ENCODE measurements at regions not wholly inside any gene's neighbourhood (a gene's known extent, or its start where the extent isn't known, plus 50 kb on each side); places are given as distances from the start of the nearest gene placed in this dataset.
"Not testable (repeated sequence)": the region's sequence is repeated elsewhere in the genome, so short reads cannot be mapped to it uniquely, and the experiment has no call there.

GRCh38 chr17:72445055-72445991, 324.5 kb downstream of the SOX9 start:
- intact Hi-C loops (cut with DNase I, micrococcal nuclease), result no loop called here
- peak; percentile 66 to 76 for DNase-seq
- ATAC-seq, result peak; percentile 64

DNA sequence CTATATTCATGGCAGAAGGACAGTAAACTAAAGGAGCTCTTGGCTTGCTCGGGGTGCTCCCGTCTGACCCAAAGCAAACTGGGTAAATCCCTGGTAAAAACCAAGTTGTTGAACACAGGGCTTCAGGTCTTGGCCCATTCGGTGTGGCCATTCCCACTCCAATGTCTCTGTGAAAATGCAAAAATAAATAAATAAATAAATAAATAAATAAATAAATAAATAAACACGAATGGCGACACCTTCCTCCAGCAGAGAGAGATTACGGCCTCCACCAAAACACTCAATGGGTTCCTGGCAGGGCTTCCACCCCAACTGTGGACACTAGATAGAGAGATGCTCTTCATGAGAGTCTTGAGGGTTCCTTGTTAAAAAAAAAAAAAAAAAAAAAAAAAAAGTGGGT, 325.3 kb downstream of the SOX9 start:
- DNase-seq (no peak), ATAC-seq (peak; percentile 1)
- intact Hi-C loops (cut with DNase I, micrococcal nuclease), result no loop called here

- peak; percentile 82 to 87 for DNase-seq
- intact Hi-C loops (cut with DNase I, micrococcal nuclease), result no loop called here
- ATAC-seq, result peak; percentile 79
These were observed 325.9 kb downstream of the SOX9 start for GRCh38 chr17:72446525-72447250.

DNA sequence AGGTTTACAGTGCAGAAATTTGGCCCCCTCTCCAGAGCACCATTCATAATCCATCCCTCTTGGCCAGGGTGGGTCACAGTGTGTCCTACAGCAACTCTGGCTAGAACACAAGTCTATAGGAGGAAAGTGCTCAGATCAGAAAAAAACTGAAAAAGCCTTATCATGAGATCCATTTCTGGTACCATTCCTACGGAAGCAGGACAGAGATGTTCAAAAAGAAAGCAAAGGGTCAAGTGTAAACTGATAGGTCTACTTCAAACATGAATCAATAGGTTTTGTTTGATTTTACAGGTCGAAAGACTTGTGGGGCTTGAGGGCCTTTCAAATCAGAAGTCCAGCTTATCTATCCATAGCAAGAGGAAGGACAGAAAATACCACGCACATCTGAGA, 326.4 kb downstream of the SOX9 start:
- intact Hi-C loops (cut with DNase I, micrococcal nuclease), result no loop called here
- ATAC-seq (no peak), DNase-seq (no peak)

GRCh38 chr17:72448019-72448418, 327.2 kb downstream of the SOX9 start:
- no peak for ATAC-seq
- DNase-seq, result no peak
- intact Hi-C loops (cut with DNase I, micrococcal nuclease), result no loop called here

DNA sequence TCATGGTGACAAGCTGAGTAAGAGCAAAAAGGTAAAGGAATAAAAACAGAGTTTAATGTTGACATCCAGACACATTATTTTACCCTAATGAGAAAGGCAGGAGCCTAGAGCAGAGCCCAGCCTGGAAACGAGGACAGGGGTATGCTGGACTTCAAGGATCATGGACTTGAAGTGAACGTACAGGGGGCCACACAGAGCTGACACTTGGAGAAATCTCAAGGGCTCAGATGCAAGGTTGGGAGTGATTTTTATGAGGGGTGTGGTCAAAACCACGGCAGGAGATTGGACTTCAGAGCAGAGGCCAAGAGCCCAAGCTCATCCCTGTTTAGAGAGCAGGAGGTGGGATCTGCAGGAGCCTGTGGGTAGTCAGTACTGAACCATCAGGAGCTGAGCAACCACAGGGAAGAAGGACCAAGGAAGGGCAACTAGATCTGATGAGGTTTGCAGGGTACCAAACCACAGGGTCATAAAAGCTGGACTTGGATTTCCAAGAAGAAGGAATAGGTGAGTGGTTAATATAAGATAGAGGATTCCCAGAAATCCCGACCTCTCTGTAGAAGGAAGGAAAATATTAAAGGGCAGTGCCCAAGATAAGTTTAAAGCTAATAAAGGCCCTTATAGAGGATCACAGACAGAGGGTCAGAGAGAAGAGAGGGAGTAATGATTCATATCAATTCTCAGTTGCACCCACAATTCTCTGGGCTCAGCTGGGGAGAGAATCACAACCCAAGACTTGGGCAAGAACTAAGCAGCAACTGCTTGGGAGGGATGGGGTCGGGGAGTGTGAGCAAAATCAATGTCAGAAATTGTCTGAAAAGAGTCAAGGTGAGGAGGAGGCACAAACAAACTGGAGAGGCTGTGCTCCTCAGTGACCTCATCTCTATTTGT, 331.7 kb downstream of the SOX9 start:
- intact Hi-C loops (cut with DNase I, micrococcal nuclease), result no loop called here
- DNase-seq, result peak in 1 of 2 donors; percentile 39
- ATAC-seq, result peak; percentile 66

- no peak for ATAC-seq
- no peak for DNase-seq
- intact Hi-C loops (cut with DNase I, micrococcal nuclease), result no loop called here
These were observed 333.5 kb downstream of the SOX9 start for GRCh38 chr17:72454342-72454741.

- ATAC-seq (no peak), DNase-seq (no peak)
- intact Hi-C loops (cut with DNase I, micrococcal nuclease), result no loop called here
These were observed 334.7 kb downstream of the SOX9 start for GRCh38 chr17:72455562-72455961.

DNA sequence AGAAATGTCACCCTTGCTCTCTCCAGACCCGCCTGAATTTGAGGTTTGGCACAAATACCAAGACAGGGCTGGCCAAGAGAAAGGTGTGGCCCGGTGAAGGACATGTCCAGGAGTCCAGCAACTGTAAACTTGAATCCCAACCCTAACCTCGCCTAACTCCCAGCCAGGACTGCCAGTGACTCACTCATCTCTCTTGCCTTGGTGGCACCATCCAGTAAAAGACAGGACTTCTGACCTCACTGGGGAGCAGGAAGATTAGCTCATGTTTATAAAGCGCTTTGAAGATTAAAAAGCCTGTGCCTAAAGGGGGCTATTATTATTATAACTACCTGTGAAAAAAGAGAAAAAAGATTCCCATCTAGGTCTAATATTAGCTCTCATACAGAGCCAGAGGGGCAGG, 335.3 kb downstream of the SOX9 start:
- DNase-seq (peak; percentile 55 to 89), ATAC-seq (peak; percentile 81)
- intact Hi-C loops (cut with DNase I, micrococcal nuclease), result no loop called here

GRCh38 chr17:72457712-72458111, 336.9 kb downstream of the SOX9 start:
- intact Hi-C loops (cut with DNase I, micrococcal nuclease), result no loop called here
- peak in 1 of 2 donors; percentile 10 for DNase-seq
- ATAC-seq, result no peak

DNA sequence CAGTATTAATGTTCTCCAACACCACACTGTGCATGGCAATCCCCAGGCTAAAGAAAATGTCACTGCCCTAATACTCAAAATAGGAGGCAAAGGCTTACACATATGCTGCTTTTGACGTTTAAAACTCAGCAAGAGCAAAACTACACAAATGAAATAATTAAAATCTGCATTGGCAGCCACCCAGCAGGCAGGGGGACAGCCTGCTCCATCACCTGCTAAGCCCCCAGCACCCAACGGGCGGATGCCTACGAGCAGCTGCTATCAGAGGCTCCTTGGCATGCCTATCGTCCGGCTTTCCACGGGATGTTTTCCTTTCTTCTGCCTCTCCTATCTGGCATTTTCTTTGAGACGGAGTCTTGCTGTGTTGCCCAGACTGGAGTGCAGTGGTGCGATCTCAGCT, 337.5 kb downstream of the SOX9 start:
- no peak for ATAC-seq
- intact Hi-C loops (cut with DNase I, micrococcal nuclease), result no loop called here
- no peak for DNase-seq

- intact Hi-C loops (cut with DNase I, micrococcal nuclease), result no loop called here
- DNase-seq (no peak), ATAC-seq (no peak)
These were observed 339.9 kb downstream of the SOX9 start for GRCh38 chr17:72460711-72461110.

GRCh38 chr17:72461757-72462156, 340.9 kb downstream of the SOX9 start:
- intact Hi-C loops (cut with DNase I, micrococcal nuclease), result no loop called here
- DNase-seq (no peak), ATAC-seq (no peak)

DNA sequence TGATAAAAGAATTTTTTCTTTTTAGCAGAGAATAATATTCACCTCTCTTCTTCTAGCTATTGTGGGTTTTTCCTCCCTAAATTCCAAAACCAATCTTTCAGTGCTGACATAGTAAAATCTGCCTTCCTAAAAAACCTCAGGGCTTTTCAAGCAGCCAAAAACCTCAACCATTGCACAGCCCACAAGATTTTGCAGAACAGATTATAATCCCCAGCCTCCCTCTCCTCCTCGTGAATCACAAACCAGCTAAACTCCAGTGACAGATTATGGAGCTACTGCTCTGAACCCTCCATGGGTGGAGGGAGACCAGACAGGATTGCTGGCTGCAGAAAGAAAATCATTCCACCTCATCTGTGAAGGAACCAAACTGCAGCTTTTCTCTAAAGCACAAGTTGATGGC, 341.6 kb downstream of the SOX9 start:
- ATAC-seq (no peak), DNase-seq (no peak)
- intact Hi-C loops (cut with DNase I, micrococcal nuclease), result no loop called here

GRCh38 chr17:72462814-72463213, 342.0 kb downstream of the SOX9 start:
- intact Hi-C loops (cut with DNase I, micrococcal nuclease), result no loop called here
- DNase-seq, result no peak
- ATAC-seq, result no peak

- intact Hi-C loops (cut with DNase I, micrococcal nuclease), result no loop called here
- no peak for ATAC-seq
- no peak for DNase-seq
These were observed 342.7 kb downstream of the SOX9 start for GRCh38 chr17:72463287-72464102.

DNA sequence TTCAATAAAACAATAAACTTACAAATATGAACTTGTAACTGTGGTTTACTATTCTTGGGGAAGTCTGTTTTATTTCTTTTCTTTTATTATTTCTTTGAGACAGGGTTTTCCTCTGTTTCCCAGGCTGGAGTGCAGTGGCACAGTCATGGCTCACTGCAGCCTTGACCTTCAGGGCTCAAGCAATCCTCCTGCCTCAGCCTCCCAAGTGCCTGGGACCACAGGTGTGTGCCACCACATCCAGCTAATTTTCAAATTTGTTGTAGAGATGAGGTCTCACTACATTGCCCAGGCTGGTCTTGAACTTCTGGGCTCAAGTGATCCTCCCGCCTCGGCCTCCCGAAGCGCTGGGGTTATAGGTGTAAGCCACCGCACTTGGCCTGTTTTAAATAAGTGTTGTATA, 343.4 kb downstream of the SOX9 start:
- ATAC-seq; intact Hi-C loops (cut with DNase I, micrococcal nuclease); DNase-seq: not testable (repeated sequence)

All from left colon (tissue), 2 donors.